Fibroblast of lung (primary cell): ENCODE measurements at regions not wholly inside any gene's neighbourhood (a gene's known extent, or its start where the extent isn't known, plus 50 kb on each side); places are given as distances from the start of the nearest gene placed in this dataset.
A peak's percentile ranks its signal among the peaks of the same experiment; 100 is the strongest.

Experiments
- DNase-seq, 2 donors: peaks; one replicate each; pipeline versions ENCODE4 v3.0.0 to v3.0.0-alpha.2; 2010; ENCODE audit warnings: low read depth in 2 of 2
- H2AFZ ChIP-seq: 2 replicates; pipeline ENCODE4 v1.5.1; 2012; ENCODE audit warnings: low read length, control low read depth, inconsistent platforms
- H3K27ac ChIP-seq: 2 replicates; pipeline ENCODE4 v1.5.1; 2011; ENCODE audit warnings: low read length, control low read depth; ENCODE audit not compliant: insufficient read depth
- H3K27me3 ChIP-seq: 2 replicates; pipeline ENCODE4 v1.5.1; 2011; ENCODE audit warnings: mild to moderate bottlenecking, low read length; ENCODE audit not compliant: control insufficient read depth, insufficient read depth
- H3K36me3 ChIP-seq: 2 replicates; pipeline ENCODE4 v1.5.1; 2011; ENCODE audit warnings: low read length; ENCODE audit not compliant: control insufficient read depth, insufficient read depth
- H3K4me1 ChIP-seq: 2 replicates; pipeline ENCODE4 v1.5.1; 2011; ENCODE audit warnings: low read length; ENCODE audit not compliant: control insufficient read depth, insufficient read depth; ENCODE audit errors: extremely low read depth
- H3K4me2 ChIP-seq: 2 replicates; pipeline ENCODE4 v1.5.1; 2011; ENCODE audit warnings: low read length, control low read depth; ENCODE audit not compliant: insufficient read depth; ENCODE audit errors: extremely low read depth
- H3K4me3 ChIP-seq, 4 experiments: fragments of 200-600 bp in 1 of 4; sonication (generic) in 1 of 4; replicated peaks in 1 of 4; 2 replicates each; pipeline ENCODE4 v1.5.1; 2011 to 2016; ENCODE audit warnings: low read length in 4 of 4, low read depth in 3 of 4, mild to moderate bottlenecking in 3 of 4, control low read depth in 2 of 4, inconsistent platforms in 1 of 4, mixed read lengths in 1 of 4; ENCODE audit not compliant: insufficient read depth in 1 of 4; ENCODE audit errors: control extremely low read depth in 1 of 4
- H3K79me2 ChIP-seq: 2 replicates; pipeline ENCODE4 v1.5.1; 2012; ENCODE audit warnings: mild to moderate bottlenecking, low read length, inconsistent platforms; ENCODE audit not compliant: control insufficient read depth, insufficient read depth
- H3K9ac ChIP-seq: 2 replicates; pipeline ENCODE4 v1.5.1; 2011; ENCODE audit warnings: mild to moderate bottlenecking, low read length, control low read depth; ENCODE audit not compliant: insufficient read depth
- H3K9me3 ChIP-seq: 2 replicates; pipeline ENCODE4 v1.5.1; 2012; ENCODE audit warnings: low read depth, low read length; ENCODE audit not compliant: control insufficient read depth, insufficient read depth
- H4K20me1 ChIP-seq: 2 replicates; pipeline ENCODE4 v1.5.1; 2011; ENCODE audit warnings: low read length; ENCODE audit not compliant: control insufficient read depth, insufficient read depth; ENCODE audit errors: extremely low read depth
- EZH2 ChIP-seq: IDR thresholded peaks from 2 replicates; pipeline ENCODE4 v1.5.1; 2012; ENCODE audit warnings: low read length, control low read depth, mild to moderate bottlenecking; ENCODE audit errors: missing control alignments
- TF ChIP-seq, protein P1 (sequence below), 2 donors: IDR thresholded peaks in 1 of 2; conservative IDR thresholded peaks in 1 of 2; 1 replicate in 1 of 2; 2 replicates in 1 of 2; pipeline ENCODE4 v1.5.1; 2011 to 2012; ENCODE audit warnings: low read length in 2 of 2, control low read depth in 1 of 2, inconsistent platforms in 1 of 2, low read depth in 1 of 2, mild to moderate bottlenecking in 1 of 2

DNA sequence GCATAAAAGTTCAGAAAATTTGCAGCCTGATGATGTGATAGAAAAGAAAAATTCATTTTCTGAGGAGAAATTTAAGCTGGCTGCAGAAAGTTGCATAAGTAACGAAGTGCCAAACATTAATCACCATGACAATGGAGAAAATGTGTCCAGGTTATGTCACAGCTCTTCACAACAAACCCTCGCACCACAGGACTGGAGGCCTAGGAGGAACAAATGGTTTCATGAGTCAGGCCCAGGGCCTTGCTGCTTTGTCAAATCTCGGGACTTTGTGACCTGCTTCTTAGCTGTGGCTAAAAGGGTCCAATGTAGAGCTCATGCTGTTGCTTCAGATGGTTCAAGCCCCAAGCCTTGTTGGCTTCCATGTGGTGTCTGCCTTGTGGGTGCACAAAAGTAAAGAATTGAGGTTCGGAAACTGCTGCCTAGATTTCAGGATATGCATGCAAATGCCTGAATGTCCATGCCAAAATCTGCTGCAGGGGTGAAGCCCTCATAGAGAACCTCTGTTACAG is 527.4 kb downstream of the SH3BGRL start:
- Histone ChIP-seq H3K9ac (no peak overlapping the region), H3K79me2 (no peaks in the 10 kb centered on the region), H3K4me2 (no peak overlapping the region), H2AFZ (no peak overlapping the region), H3K4me1 (no peaks in the 10 kb centered on the region), H3K4me3 (no peak overlapping the region), H4K20me1 (no peaks in the 10 kb centered on the region), H3K27me3 (no peaks in the 10 kb centered on the region), H3K36me3 (no peaks in the 10 kb centered on the region), H3K27ac (no peak overlapping the region), H3K9me3 (no peaks in the 10 kb centered on the region)
- no peak for DNase-seq
- TF ChIP-seq, protein P1, sequence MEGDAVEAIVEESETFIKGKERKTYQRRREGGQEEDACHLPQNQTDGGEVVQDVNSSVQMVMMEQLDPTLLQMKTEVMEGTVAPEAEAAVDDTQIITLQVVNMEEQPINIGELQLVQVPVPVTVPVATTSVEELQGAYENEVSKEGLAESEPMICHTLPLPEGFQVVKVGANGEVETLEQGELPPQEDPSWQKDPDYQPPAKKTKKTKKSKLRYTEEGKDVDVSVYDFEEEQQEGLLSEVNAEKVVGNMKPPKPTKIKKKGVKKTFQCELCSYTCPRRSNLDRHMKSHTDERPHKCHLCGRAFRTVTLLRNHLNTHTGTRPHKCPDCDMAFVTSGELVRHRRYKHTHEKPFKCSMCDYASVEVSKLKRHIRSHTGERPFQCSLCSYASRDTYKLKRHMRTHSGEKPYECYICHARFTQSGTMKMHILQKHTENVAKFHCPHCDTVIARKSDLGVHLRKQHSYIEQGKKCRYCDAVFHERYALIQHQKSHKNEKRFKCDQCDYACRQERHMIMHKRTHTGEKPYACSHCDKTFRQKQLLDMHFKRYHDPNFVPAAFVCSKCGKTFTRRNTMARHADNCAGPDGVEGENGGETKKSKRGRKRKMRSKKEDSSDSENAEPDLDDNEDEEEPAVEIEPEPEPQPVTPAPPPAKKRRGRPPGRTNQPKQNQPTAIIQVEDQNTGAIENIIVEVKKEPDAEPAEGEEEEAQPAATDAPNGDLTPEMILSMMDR (conservative IDR thresholded peaks at IDR 0.05 in 1 of 2, IDR thresholded peaks at IDR 0.05 in 1 of 2; ENCODE audit: low read depth in 1 of 2, low read length in 2 of 2), result no peak
- TF ChIP-seq EZH2, result no peak

DNA sequence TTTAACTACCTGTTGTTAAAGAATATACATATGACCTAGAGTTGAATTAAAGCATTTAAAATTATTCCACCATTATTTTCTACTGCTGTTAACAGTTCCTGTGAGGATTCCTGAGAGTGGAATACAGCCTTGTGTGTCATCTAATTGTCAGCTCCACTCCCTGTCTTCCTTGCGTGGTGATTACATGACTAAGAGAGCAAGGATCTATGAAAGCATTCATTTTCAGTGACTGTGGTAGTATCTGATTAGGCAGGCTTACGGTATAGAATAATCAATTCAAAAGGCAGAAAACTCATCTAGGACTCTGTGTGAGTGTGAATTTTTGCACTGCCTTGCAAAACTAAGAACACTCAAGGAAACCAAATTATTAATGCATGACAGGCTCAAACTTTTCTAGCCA is 577.8 kb downstream of the SH3BGRL start:
- no peaks in the 10 kb centered on the region for H4K20me1 ChIP-seq
- H3K79me2 ChIP-seq, result no peaks in the 10 kb centered on the region
- H3K36me3 ChIP-seq, result no peaks in the 10 kb centered on the region
- peak in 1 of 2 donors; percentile 0 for DNase-seq
- no peaks in the 10 kb centered on the region for H3K4me1 ChIP-seq
- no peaks in the 10 kb centered on the region for H3K9me3 ChIP-seq
- no peak overlapping the region for H2AFZ ChIP-seq
- H3K4me2 ChIP-seq, result no peak overlapping the region
- H3K4me3 ChIP-seq, result no peak overlapping the region
- no peaks in the 10 kb centered on the region for H3K27me3 ChIP-seq
- TF ChIP-seq, protein P1 (conservative IDR thresholded peaks at IDR 0.05 in 1 of 2, IDR thresholded peaks at IDR 0.05 in 1 of 2; ENCODE audit: low read depth in 1 of 2, low read length in 2 of 2), result no peak
- no peak for TF ChIP-seq EZH2
- H3K27ac ChIP-seq, result no peak overlapping the region
- H3K9ac ChIP-seq, result no peak overlapping the region

DNA sequence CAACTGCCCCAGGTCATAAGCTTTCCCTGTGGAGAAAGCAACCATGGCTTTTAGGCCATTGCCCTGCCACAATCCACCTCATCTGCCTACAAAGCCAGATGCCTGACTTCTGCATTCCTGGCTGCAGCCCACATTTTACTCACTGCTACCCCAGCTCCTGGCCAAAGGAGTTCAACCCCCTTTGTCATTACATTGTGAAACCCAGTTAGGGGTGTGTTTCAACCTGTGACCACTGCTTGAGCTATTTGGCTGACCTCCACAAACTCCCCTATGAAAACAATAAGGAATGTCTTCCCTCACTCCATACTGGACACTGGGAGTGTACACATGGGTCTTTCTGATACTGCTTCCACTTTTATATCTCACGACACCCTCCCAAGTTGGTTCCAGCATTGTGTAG is 589.2 kb downstream of the SH3BGRL start:
- Histone ChIP-seq H3K4me1 (no peaks in the 10 kb centered on the region), H3K27ac (no peak overlapping the region), H3K4me2 (no peak overlapping the region), H3K27me3 (no peaks in the 10 kb centered on the region), H3K4me3 (no peak overlapping the region), H3K9ac (no peak overlapping the region), H2AFZ (no peak overlapping the region), H3K9me3 (no peaks in the 10 kb centered on the region), H3K79me2 (no peaks in the 10 kb centered on the region), H4K20me1 (no peaks in the 10 kb centered on the region), H3K36me3 (no peaks in the 10 kb centered on the region)
- DNase-seq, result no peak
- no peak for TF ChIP-seq EZH2
- TF ChIP-seq, protein P1 (conservative IDR thresholded peaks at IDR 0.05 in 1 of 2, IDR thresholded peaks at IDR 0.05 in 1 of 2; ENCODE audit: low read depth in 1 of 2, low read length in 2 of 2), result no peak
